Uterus (tissue), 3 donors: ENCODE measurements at regions not wholly inside any gene's neighbourhood (a gene's known extent, or its start where the extent isn't known, plus 50 kb on each side); places are given as distances from the start of the nearest gene placed in this dataset.

Experiments used
- DNase-seq, 2 donors: peaks; one replicate each; pipeline ENCODE4 v3.0.0-alpha.2; 2019 to 2020
- H3K27ac ChIP-seq, 2 donors: fragments of 200-600 bp; sonication (generic); 1 replicate in 1 of 2; 2 replicates in 1 of 2; pipeline ENCODE4 v1.5.1; 2016 to 2018
- H3K27me3 ChIP-seq, 2 donors: fragments of 200-600 bp; sonication (generic); one replicate each; pipeline ENCODE4 v1.5.1; 2018 to 2019; ENCODE audit warnings: control low read depth in 1 of 2
- H3K36me3 ChIP-seq, 2 donors: fragments of 200-600 bp; sonication (generic); one replicate each; pipeline ENCODE4 v1.5.1; 2019; ENCODE audit warnings: control low read depth in 1 of 2
- H3K4me1 ChIP-seq, 2 donors: fragments of 200-600 bp; sonication (generic); one replicate each; pipeline ENCODE4 v1.5.1; 2018 to 2019; ENCODE audit warnings: control low read depth in 1 of 2
- H3K4me3 ChIP-seq, 2 donors: fragments of 200-600 bp; sonication (generic); 1 replicate in 1 of 2; 2 replicates in 1 of 2; pipeline ENCODE4 v1.5.1; 2018 to 2019; ENCODE audit warnings: mild to moderate bottlenecking in 1 of 2
- H3K9me3 ChIP-seq, 2 donors: fragments of 200-600 bp; sonication (generic); one replicate each; pipeline ENCODE4 v1.5.1; 2019; ENCODE audit warnings: control low read depth in 1 of 2
- CTCF ChIP-seq, 4 experiments: fragments of 200-600 bp in 2 of 4; fragments of 450-650 bp in 2 of 4; sonication (generic) in 2 of 4; IDR thresholded peaks; one replicate each; pipeline ENCODE4 v1.5.1; 2016 to 2019; ENCODE audit warnings: antibody characterized with exemption in 4 of 4, mild to moderate bottlenecking in 2 of 4, moderate library complexity in 1 of 4
- POLR2A ChIP-seq, 2 donors: fragments of 450-650 bp; IDR thresholded peaks; one replicate each; pipeline ENCODE4 v1.6.1; 2016; ENCODE audit warnings: antibody characterized with exemption in 2 of 2, mild to moderate bottlenecking in 1 of 2, moderate library complexity in 1 of 2
- intact Hi-C: fragments of 100-400 bp; cut with DNase I; formaldehyde crosslinking; loops from one replicate; pipeline ENCODE4 v1.15.1; 2023; ENCODE audit warnings: low total_unique reads
- donor health status: DM: yes; HTN: yes; CAD: no.

GRCh38 chr13:37241786-37242185 lies 136.3 kb upstream of the CSNK1A1L start:
- TF ChIP-seq POLR2A (IDR thresholded peaks at IDR 0.05) (no peak), CTCF (IDR thresholded peaks at IDR 0.05) (no peak)
- H3K9me3 ChIP-seq = no peaks in the 10 kb centered on the region
- intact Hi-C loops = no loop called here
- no peaks in the 10 kb centered on the region for H3K27me3 ChIP-seq
- DNase-seq = no peak
- no peaks in the 10 kb centered on the region for H3K36me3 ChIP-seq
- H3K4me1 ChIP-seq = no peaks in the 10 kb centered on the region
- H3K4me3 ChIP-seq = no peak overlapping the region
- no peak overlapping the region for H3K27ac ChIP-seq

- no peaks in the 10 kb centered on the region for H3K27me3 ChIP-seq
- H3K36me3 ChIP-seq = no peaks in the 10 kb centered on the region
- H3K4me1 ChIP-seq = no peaks in the 10 kb centered on the region
- no peak overlapping the region for H3K4me3 ChIP-seq
- TF ChIP-seq CTCF (IDR thresholded peaks at IDR 0.05) (no peak), POLR2A (IDR thresholded peaks at IDR 0.05) (no peak)
- no peak for DNase-seq
- intact Hi-C loops = no loop called here
- H3K27ac ChIP-seq = no peak overlapping the region
- peaks cover 0 to 13% of the 10 kb centered on the region in 2 donors for H3K9me3 ChIP-seq
These were observed 124.9 kb upstream of the CSNK1A1L start for GRCh38 chr13:37230346-37230745.

- no peak for TF ChIP-seq POLR2A (IDR thresholded peaks at IDR 0.05)
- TF ChIP-seq CTCF (IDR thresholded peaks at IDR 0.05) = no peak
- DNase-seq = no peak
- no peaks in the 10 kb centered on the region for H3K27me3 ChIP-seq
- H3K4me1 ChIP-seq = no peaks in the 10 kb centered on the region
- no peak overlapping the region for H3K27ac ChIP-seq
- intact Hi-C loops = no loop called here
- H3K4me3 ChIP-seq = no peak overlapping the region
- H3K36me3 ChIP-seq = no peaks in the 10 kb centered on the region
- peaks cover 0 to 10% of the 10 kb centered on the region in 2 donors for H3K9me3 ChIP-seq
These were observed 124.5 kb upstream of the CSNK1A1L start for GRCh38 chr13:37229931-37230330.

- TF ChIP-seq CTCF (IDR thresholded peaks at IDR 0.05) (no peak), POLR2A (IDR thresholded peaks at IDR 0.05) (no peak)
These were observed 121.5 kb upstream of the CSNK1A1L start for GRCh38 chr13:37226971-37227370.

GRCh38 chr13:37225414-37226070 lies 120.1 kb upstream of the CSNK1A1L start:
- intact Hi-C loops = no loop called here
- H3K36me3 ChIP-seq = no peaks in the 10 kb centered on the region
- DNase-seq = no peak
- no peaks in the 10 kb centered on the region for H3K4me1 ChIP-seq
- no peaks in the 10 kb centered on the region for H3K27me3 ChIP-seq
- no peak overlapping the region for H3K27ac ChIP-seq
- H3K9me3 ChIP-seq = peaks cover 0 to 4% of the 10 kb centered on the region in 2 donors
- H3K4me3 ChIP-seq = no peak overlapping the region
- TF ChIP-seq CTCF (IDR thresholded peaks at IDR 0.05) (no peak), POLR2A (IDR thresholded peaks at IDR 0.05) (no peak)

More at GRCh38 chr13:37226971-37227370, 121.5 kb upstream of the CSNK1A1L start:
- H3K4me1 ChIP-seq = no peaks in the 10 kb centered on the region
- H3K27me3 ChIP-seq = no peaks in the 10 kb centered on the region
- H3K27ac ChIP-seq = no peak overlapping the region
- H3K36me3 ChIP-seq = no peaks in the 10 kb centered on the region
- no peak for DNase-seq
- peaks cover 0 to 4% of the 10 kb centered on the region in 2 donors for H3K9me3 ChIP-seq
- intact Hi-C loops = no loop called here
- H3K4me3 ChIP-seq = no peak overlapping the region
